ENCODE measurements at regions not wholly inside any gene's neighbourhood (a gene's known extent, or its start where the extent isn't known, plus 50 kb on each side); places are given as distances from the start of the nearest gene placed in this dataset.

- Mint-ChIP-seq H3K27me3 (peaks cover 3% of the 10 kb centered on the region), H3K36me3 (ENCODE audit: low read depth) (no peaks in the 10 kb centered on the region), H3K9me3 (no peaks in the 10 kb centered on the region), H3K4me1 (ENCODE audit: low read depth) (no peaks in the 10 kb centered on the region), H3K27ac (no peak overlapping the region), H3K4me3 (no peak overlapping the region)
- intact Hi-C loops (cut with micrococcal nuclease), result no loop called here
- ChIA-PET POLR2A (interaction anchor here (0.7 kb wide), 1 partner anchor 11 kb away, joined by 3 read pairs; no protein-coding TSS in a partner anchor), CTCF (no interaction called here)
- DNase-seq, result no peak
- no peak for ATAC-seq
- TF ChIP-seq CTCF (IDR thresholded peaks at IDR 0.05), result no peak
Measured at GRCh38 chr13:76131551-76131950, 495.4 kb downstream of the LMO7 start.

GRCh38 chr13:76129305-76130000, 493.3 kb downstream of the LMO7 start:
- no peak for DNase-seq
- intact Hi-C loops (cut with micrococcal nuclease), result no loop called here
- no peak overlapping the region for H3K4me3 Mint-ChIP-seq
- H3K36me3 Mint-ChIP-seq (ENCODE audit: low read depth), result no peaks in the 10 kb centered on the region
- TF ChIP-seq CTCF (IDR thresholded peaks at IDR 0.05), result no peak
- CTCF ChIA-PET, result interaction anchor here (0.5 kb wide), 1 partner anchor 26 kb away, joined by 3 read pairs; no protein-coding TSS in a partner anchor
- no peaks in the 10 kb centered on the region for H3K9me3 Mint-ChIP-seq
- no peaks in the 10 kb centered on the region for H3K4me1 Mint-ChIP-seq (ENCODE audit: low read depth)
- no peak overlapping the region for H3K27ac Mint-ChIP-seq
- no peak for ATAC-seq
- POLR2A ChIA-PET, result no interaction called here
- H3K27me3 Mint-ChIP-seq, result peaks cover 3% of the 10 kb centered on the region

GRCh38 chr13:76127922-76128321, 491.8 kb downstream of the LMO7 start:
- ChIA-PET POLR2A (no interaction called here), CTCF (no interaction called here)
- H3K27me3 Mint-ChIP-seq, result peaks cover under 1% of the 10 kb centered on the region
- no peak overlapping the region for H3K27ac Mint-ChIP-seq
- H3K9me3 Mint-ChIP-seq, result peaks cover 12% of the 10 kb centered on the region
- DNase-seq, result no peak
- H3K4me1 Mint-ChIP-seq (ENCODE audit: low read depth), result no peaks in the 10 kb centered on the region
- H3K36me3 Mint-ChIP-seq (ENCODE audit: low read depth), result no peaks in the 10 kb centered on the region
- no peak for TF ChIP-seq CTCF (IDR thresholded peaks at IDR 0.05)
- no peak overlapping the region for H3K4me3 Mint-ChIP-seq
- ATAC-seq, result no peak
- intact Hi-C loops (cut with micrococcal nuclease), result no loop called here

GRCh38 chr13:76123548-76123947, 487.4 kb downstream of the LMO7 start:
- Mint-ChIP-seq H3K27me3 (no peaks in the 10 kb centered on the region), H3K36me3 (ENCODE audit: low read depth) (no peaks in the 10 kb centered on the region), H3K4me3 (no peak overlapping the region), H3K4me1 (ENCODE audit: low read depth) (no peaks in the 10 kb centered on the region), H3K9me3 (peaks cover 27% of the 10 kb centered on the region), H3K27ac (no peak overlapping the region)
- intact Hi-C loops (cut with micrococcal nuclease), result no loop called here
- DNase-seq, result no peak
- ChIA-PET POLR2A (no interaction called here), CTCF (no interaction called here)
- ATAC-seq, result no peak
- TF ChIP-seq CTCF (IDR thresholded peaks at IDR 0.05), result no peak

GRCh38 chr13:76116751-76117360, 480.7 kb downstream of the LMO7 start:
- ChIA-PET POLR2A (no interaction called here), CTCF (no interaction called here)
- no peaks in the 10 kb centered on the region for H3K36me3 Mint-ChIP-seq (ENCODE audit: low read depth)
- ATAC-seq, result no peak
- H3K27ac Mint-ChIP-seq, result no peak overlapping the region
- TF ChIP-seq CTCF (IDR thresholded peaks at IDR 0.05), result no peak
- H3K4me3 Mint-ChIP-seq, result no peak overlapping the region
- no peaks in the 10 kb centered on the region for H3K4me1 Mint-ChIP-seq (ENCODE audit: low read depth)
- intact Hi-C loops (cut with micrococcal nuclease), result no loop called here
- H3K27me3 Mint-ChIP-seq, result no peaks in the 10 kb centered on the region
- H3K9me3 Mint-ChIP-seq, result peaks cover 12% of the 10 kb centered on the region
- DNase-seq, result no peak
